T-helper 2 cell treated with Interferon-gamma antibody and Interleukin-4, amounts not matched to agents 5 μg/mL and 100 μg/mL, for 36 hours (primary cell): ENCODE measurements at regions not wholly inside any gene's neighbourhood (a gene's known extent, or its start where the extent isn't known, plus 50 kb on each side); places are given as distances from the start of the nearest gene placed in this dataset.

Experiments used
- DNase-seq: peaks from one replicate; pipeline ENCODE4 v3.0.0; 2021; ENCODE audit warnings: low spot score
- H3K27ac Mint-ChIP-seq: one replicate; pipeline ENCODE4 v1.8.0; 2021; ENCODE audit warnings: mild to moderate bottlenecking, mixed read lengths
- H3K27me3 Mint-ChIP-seq: one replicate; pipeline ENCODE4 v1.8.0; 2021; ENCODE audit warnings: low read depth, mixed read lengths
- H3K36me3 Mint-ChIP-seq: one replicate; pipeline ENCODE4 v1.8.0; 2021; ENCODE audit warnings: low read depth, mixed read lengths
- H3K4me1 Mint-ChIP-seq: one replicate; pipeline ENCODE4 v1.8.0; 2021; ENCODE audit warnings: low read depth, mixed read lengths
- H3K4me3 Mint-ChIP-seq: one replicate; pipeline ENCODE4 v1.8.0; 2022; ENCODE audit warnings: mild to moderate bottlenecking, moderate library complexity, mixed read lengths
- H3K9me3 Mint-ChIP-seq: one replicate; pipeline ENCODE4 v1.8.0; 2021; ENCODE audit warnings: mixed read lengths

- Mint-ChIP-seq H3K27me3 (no peaks in the 10 kb centered on the region), H3K4me3 (no peak overlapping the region), H3K4me1 (no peaks in the 10 kb centered on the region), H3K27ac (no peak overlapping the region), H3K36me3 (no peaks in the 10 kb centered on the region), H3K9me3 (no peaks in the 10 kb centered on the region)
- DNase-seq, result no peak
Measured at GRCh38 chr12:114769634-114770033, 85.7 kb upstream of the TBX3 start.

DNA sequence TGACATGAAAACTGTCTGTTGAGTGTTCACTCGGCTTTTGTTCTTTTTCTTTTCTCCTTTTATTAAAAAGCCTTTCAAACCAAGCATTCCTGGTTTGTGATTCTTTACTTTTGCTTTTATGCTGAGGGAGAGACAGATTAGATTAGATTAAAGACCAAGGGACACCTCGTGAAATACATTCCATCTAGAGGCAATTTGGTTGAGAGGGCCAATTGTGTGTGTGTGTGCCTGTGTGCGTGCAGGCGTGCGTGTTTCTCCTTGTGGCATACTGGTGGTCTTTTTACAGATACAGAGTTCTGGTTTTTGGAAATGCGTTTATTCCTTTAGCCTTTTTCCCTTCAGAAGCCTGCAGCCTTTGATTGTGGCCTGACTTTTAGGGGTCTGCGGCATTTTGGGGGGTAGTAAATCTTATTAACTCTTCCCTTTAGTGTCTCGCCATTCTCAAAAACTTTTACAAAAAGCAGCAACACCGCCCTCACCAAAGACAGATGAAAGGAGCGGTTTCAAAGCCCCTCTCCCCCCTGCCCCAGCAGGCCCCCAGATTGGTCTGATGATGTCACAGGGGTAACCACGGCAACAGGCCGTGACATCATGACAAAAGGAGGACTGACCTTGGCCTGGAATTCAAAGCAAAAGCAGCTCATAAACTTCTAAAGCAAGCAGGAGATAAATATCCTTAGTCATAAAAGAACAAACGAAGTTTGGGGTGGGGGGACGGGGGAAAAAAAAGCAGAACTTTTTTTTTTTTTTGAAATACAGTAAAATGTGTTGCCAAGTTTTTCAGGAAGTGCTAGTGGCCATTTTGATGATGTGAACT lies 84.1 kb upstream of the TBX3 start:
- no peaks in the 10 kb centered on the region for H3K9me3 Mint-ChIP-seq
- H3K36me3 Mint-ChIP-seq, result no peaks in the 10 kb centered on the region
- no peaks in the 10 kb centered on the region for H3K4me1 Mint-ChIP-seq
- no peaks in the 10 kb centered on the region for H3K27me3 Mint-ChIP-seq
- H3K4me3 Mint-ChIP-seq, result no peak overlapping the region
- H3K27ac Mint-ChIP-seq, result no peak overlapping the region
- no peak for DNase-seq

- H3K27me3 Mint-ChIP-seq, result no peaks in the 10 kb centered on the region
Measured at GRCh38 chr12:114767084-114767760, 83.2 kb upstream of the TBX3 start.

DNA sequence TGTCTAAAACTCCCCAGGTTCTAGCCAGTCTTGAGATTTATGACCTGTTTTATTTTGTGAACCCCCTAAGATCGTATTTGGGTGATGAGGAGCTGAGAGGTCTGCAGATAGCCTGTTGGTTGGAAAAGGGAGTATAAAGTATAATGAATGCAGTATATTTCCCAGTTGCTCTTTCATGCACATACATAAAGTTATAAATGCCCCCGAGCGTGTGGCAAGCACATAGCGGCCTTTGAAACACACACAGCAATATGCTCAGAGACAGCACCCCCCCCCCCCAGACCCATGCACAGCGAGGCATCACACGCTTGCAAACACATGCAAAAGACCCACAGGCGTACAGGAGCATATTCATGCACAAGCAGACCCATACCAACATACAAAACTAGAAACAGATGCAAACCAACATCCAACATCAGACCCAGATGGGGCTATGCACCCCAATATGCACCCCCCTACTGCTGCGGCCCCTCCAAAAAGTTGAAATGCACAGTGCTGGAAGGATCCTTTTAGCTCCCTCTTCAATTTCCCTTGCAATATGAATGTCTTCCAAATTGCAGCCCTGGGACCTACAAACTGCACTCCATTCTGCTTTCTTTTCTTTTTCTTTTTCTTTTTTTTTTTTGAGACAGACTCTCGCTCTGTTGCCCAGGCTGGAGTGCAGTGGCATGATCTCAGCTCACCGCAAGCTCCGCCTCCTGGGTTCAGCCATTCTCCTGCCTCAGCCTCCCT lies 82.2 kb upstream of the TBX3 start:
- Mint-ChIP-seq H3K9me3 (no peaks in the 10 kb centered on the region), H3K27ac (no peak overlapping the region), H3K27me3 (no peaks in the 10 kb centered on the region), H3K36me3 (no peaks in the 10 kb centered on the region), H3K4me1 (no peaks in the 10 kb centered on the region), H3K4me3 (no peak overlapping the region)
- no peak for DNase-seq

More at GRCh38 chr12:114767084-114767760, 83.2 kb upstream of the TBX3 start:
- Mint-ChIP-seq H3K27ac (no peak overlapping the region), H3K36me3 (no peaks in the 10 kb centered on the region), H3K4me3 (no peak overlapping the region), H3K9me3 (no peaks in the 10 kb centered on the region), H3K4me1 (no peaks in the 10 kb centered on the region)
- DNase-seq, result no peak

GRCh38 chr12:114764510-114764909 lies 80.5 kb upstream of the TBX3 start:
- no peak for DNase-seq
- H3K4me1 Mint-ChIP-seq, result no peaks in the 10 kb centered on the region
- H3K9me3 Mint-ChIP-seq, result no peaks in the 10 kb centered on the region
- no peaks in the 10 kb centered on the region for H3K27me3 Mint-ChIP-seq
- no peak overlapping the region for H3K27ac Mint-ChIP-seq
- H3K36me3 Mint-ChIP-seq, result no peaks in the 10 kb centered on the region
- H3K4me3 Mint-ChIP-seq, result no peak overlapping the region

- Mint-ChIP-seq H3K4me1 (no peaks in the 10 kb centered on the region), H3K36me3 (no peaks in the 10 kb centered on the region), H3K9me3 (no peaks in the 10 kb centered on the region), H3K27ac (no peak overlapping the region), H3K4me3 (no peak overlapping the region), H3K27me3 (no peaks in the 10 kb centered on the region)
- DNase-seq, result no peak
Measured at GRCh38 chr12:114762490-114763110, 78.6 kb upstream of the TBX3 start.

GRCh38 chr12:114760151-114760877 lies 76.3 kb upstream of the TBX3 start:
- H3K27ac Mint-ChIP-seq, result no peak overlapping the region
- H3K4me1 Mint-ChIP-seq, result no peaks in the 10 kb centered on the region
- no peaks in the 10 kb centered on the region for H3K27me3 Mint-ChIP-seq
- H3K4me3 Mint-ChIP-seq, result no peak overlapping the region
- DNase-seq, result no peak
- no peaks in the 10 kb centered on the region for H3K36me3 Mint-ChIP-seq
- H3K9me3 Mint-ChIP-seq, result no peaks in the 10 kb centered on the region

- no peak for DNase-seq
- Mint-ChIP-seq H3K27ac (no peak overlapping the region), H3K27me3 (no peaks in the 10 kb centered on the region), H3K36me3 (no peaks in the 10 kb centered on the region), H3K9me3 (no peaks in the 10 kb centered on the region), H3K4me3 (no peak overlapping the region), H3K4me1 (no peaks in the 10 kb centered on the region)
Measured at GRCh38 chr12:114759635-114760034, 75.7 kb upstream of the TBX3 start.

DNA sequence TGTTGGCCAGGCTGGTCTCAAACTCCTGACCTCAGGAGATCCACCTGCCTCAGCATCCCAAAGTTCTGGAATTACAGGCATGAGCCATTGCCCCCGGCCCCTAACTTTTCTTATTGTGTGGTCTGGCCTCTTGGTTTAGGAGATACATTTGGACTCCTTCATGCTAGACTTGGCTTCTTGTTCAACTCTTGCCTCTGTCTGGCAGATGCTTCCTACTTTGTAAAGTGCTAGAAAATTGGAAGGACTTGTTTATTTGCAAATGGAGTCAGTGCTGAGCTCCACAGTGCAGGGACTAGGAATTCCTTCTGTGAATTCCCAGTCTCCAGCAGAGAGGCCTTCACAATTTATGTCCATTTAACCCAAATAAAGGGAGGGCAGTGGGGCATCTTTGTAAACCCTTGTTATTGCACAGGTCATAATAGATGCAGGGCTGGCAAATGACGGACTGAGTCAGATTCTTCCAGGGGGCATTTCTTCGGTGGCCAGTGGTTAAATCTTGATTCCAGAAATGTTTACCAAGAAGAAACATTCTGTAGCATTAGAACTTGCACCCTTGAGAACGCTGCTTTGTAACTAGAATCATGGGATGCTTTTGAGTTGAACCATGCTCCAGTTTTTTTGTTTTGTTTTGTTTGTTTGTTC lies 73.8 kb upstream of the TBX3 start:
- no peaks in the 10 kb centered on the region for H3K4me1 Mint-ChIP-seq
- no peaks in the 10 kb centered on the region for H3K9me3 Mint-ChIP-seq
- no peak overlapping the region for H3K4me3 Mint-ChIP-seq
- H3K27ac Mint-ChIP-seq, result no peak overlapping the region
- H3K36me3 Mint-ChIP-seq, result no peaks in the 10 kb centered on the region
- DNase-seq, result no peak
- no peaks in the 10 kb centered on the region for H3K27me3 Mint-ChIP-seq

DNA sequence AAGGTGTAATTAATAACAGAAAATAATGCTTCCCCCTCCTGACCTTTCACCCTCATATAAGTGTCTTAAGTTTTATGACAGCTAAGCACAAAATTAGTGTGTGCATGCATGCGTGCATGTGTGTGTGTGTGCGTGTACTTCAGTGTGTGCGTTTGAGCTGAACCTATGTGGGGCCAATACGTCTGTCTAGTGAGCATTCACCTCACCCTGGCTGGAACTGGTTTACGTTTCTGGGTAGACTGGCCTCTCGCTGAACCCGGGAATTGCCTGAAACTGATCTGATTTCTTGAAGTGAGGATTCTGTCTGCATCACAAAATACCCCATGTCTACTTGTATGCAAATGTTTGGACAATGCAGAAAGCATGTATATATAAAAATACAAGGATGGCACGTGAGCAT lies 68.2 kb upstream of the TBX3 start:
- DNase-seq, result no peak
- no peak overlapping the region for H3K27ac Mint-ChIP-seq
- no peak overlapping the region for H3K4me3 Mint-ChIP-seq
- no peaks in the 10 kb centered on the region for H3K4me1 Mint-ChIP-seq
- H3K27me3 Mint-ChIP-seq, result no peaks in the 10 kb centered on the region
- H3K36me3 Mint-ChIP-seq, result no peaks in the 10 kb centered on the region
- no peaks in the 10 kb centered on the region for H3K9me3 Mint-ChIP-seq

GRCh38 chr12:114751712-114752111 lies 67.7 kb upstream of the TBX3 start:
- Mint-ChIP-seq H3K9me3 (no peaks in the 10 kb centered on the region), H3K27me3 (no peaks in the 10 kb centered on the region), H3K36me3 (no peaks in the 10 kb centered on the region), H3K4me1 (no peaks in the 10 kb centered on the region), H3K4me3 (no peak overlapping the region), H3K27ac (no peak overlapping the region)
- no peak for DNase-seq

DNA sequence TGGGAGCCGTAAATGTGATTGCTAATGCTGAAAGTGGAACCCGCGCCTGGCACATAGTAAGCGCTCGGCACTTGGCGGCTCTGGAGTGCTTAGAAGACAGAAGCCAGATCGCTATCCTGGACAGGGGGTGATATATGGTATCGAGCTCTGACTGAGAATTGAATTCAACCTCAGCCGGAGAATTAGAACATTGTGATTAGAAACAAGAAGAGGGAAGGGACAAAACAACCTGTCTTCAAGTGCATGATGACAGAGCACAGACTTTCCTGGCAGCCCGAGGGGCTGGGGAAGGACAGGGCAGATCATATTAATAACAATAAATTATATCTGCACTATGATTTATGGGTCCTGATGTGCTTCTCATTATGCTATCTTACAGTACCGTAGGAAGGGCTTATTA lies 66.9 kb upstream of the TBX3 start:
- no peaks in the 10 kb centered on the region for H3K9me3 Mint-ChIP-seq
- H3K4me1 Mint-ChIP-seq, result no peaks in the 10 kb centered on the region
- no peak overlapping the region for H3K4me3 Mint-ChIP-seq
- H3K27me3 Mint-ChIP-seq, result no peaks in the 10 kb centered on the region
- H3K36me3 Mint-ChIP-seq, result no peaks in the 10 kb centered on the region
- H3K27ac Mint-ChIP-seq, result no peak overlapping the region
- DNase-seq, result no peak

DNA sequence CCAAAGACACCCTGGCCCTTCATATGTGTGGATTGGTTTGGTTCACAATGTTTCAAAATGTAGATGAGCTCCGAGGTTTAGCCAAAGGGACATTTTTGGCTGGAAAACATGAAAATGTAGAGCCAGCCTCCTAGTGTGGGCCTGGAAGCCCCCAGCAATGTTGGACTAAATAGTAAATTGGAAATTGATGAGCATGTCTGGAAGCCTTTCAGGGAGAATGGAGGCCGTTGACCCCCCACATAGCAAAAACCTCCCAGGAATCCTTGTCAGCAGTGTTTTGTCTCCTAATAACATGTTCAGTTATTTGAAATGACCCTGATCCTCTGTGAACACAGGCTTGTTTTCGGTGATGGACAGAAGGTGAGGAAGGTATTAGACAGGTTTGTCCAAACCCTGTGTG lies 65.1 kb upstream of the TBX3 start:
- Mint-ChIP-seq H3K4me3 (no peak overlapping the region), H3K36me3 (no peaks in the 10 kb centered on the region), H3K27ac (no peak overlapping the region), H3K9me3 (no peaks in the 10 kb centered on the region), H3K4me1 (no peaks in the 10 kb centered on the region), H3K27me3 (no peaks in the 10 kb centered on the region)
- DNase-seq, result no peak
